ENCODE measurements at regions not wholly inside any gene's neighbourhood (a gene's known extent, or its start where the extent isn't known, plus 50 kb on each side); places are given as distances from the start of the nearest gene placed in this dataset.

GRCh38 chr9:81393985-81394811 is 295.1 kb downstream of the TLE1 start:
- Histone ChIP-seq H3K4me2 (ENCODE audit: control insufficient read depth, insufficient read depth) (no peak overlapping the region), H3K4me3 (no peak overlapping the region), H3K9ac (ENCODE audit: control insufficient read depth, insufficient read depth, low read length) (no peak overlapping the region), H3K27me3 (replicated peaks in 1 of 2; ENCODE audit: control insufficient read depth in 2 of 2, insufficient read depth in 2 of 2, low read length in 1 of 2) (no peaks in the 10 kb centered on the region), H3K9me3 (replicated peaks; ENCODE audit: control insufficient read depth, insufficient read depth, low read length) (no peaks in the 10 kb centered on the region), H3K79me2 (ENCODE audit: control insufficient read depth, insufficient read depth, low read length) (no peaks in the 10 kb centered on the region), H3K27ac (ENCODE audit: control insufficient read depth, insufficient read depth) (no peak overlapping the region), H2AFZ (ENCODE audit: control insufficient read depth, low read depth, low read length) (no peak overlapping the region), H3K4me1 (ENCODE audit: control insufficient read depth, insufficient read depth, low read length) (no peaks in the 10 kb centered on the region), H3K36me3 (ENCODE audit: control insufficient read depth in 2 of 2, insufficient read depth in 2 of 2, low read length in 1 of 2) (no peaks in the 10 kb centered on the region), H4K20me1 (ENCODE audit: control insufficient read depth, insufficient read depth) (no peaks in the 10 kb centered on the region)
- FAIRE-seq = no peak
- TF ChIP-seq SIX5 (IDR thresholded peaks at IDR 0.05; ENCODE audit: low read depth, low read length, severe bottlenecking) = no peak
- TF ChIP-seq CBFB (IDR thresholded peaks at IDR 0.05; ENCODE audit: low read depth) = no peak
- TF ChIP-seq TBL1XR1 (IDR thresholded peaks at IDR 0.05; ENCODE audit: low read depth, low read length) = no peak
- no peak for TF ChIP-seq ATF3 (IDR thresholded peaks at IDR 0.05; ENCODE audit: borderline replicate concordance, extremely low read depth, low read depth, low read length)
- TF ChIP-seq EGR1 (IDR thresholded peaks at IDR 0.05; ENCODE audit: borderline replicate concordance in 1 of 2, low read depth in 2 of 2, low read length in 2 of 2) = no peak
- no peak for TF ChIP-seq ZNF622 (IDR thresholded peaks at IDR 0.05)
- no peak for TF ChIP-seq RCOR1 (conservative IDR thresholded peaks at IDR 0.05; ENCODE audit: low read depth, low read length)
- TF ChIP-seq MEF2A (IDR thresholded peaks at IDR 0.05; ENCODE audit: insufficient read depth, low read depth, low read length) = no peak
- TF ChIP-seq RAD21 (IDR thresholded peaks at IDR 0.05; ENCODE audit: insufficient read depth, low read depth, low read length) = no peak
- TF ChIP-seq BRCA1 (IDR thresholded peaks at IDR 0.05; ENCODE audit: low read depth, low read length) = no peak
- no peak for TF ChIP-seq MYC (IDR thresholded peaks at IDR 0.05; ENCODE audit: insufficient read depth, insufficient read length, insufficient replicate concordance, low read length, severe bottlenecking)
- no peak for TF ChIP-seq ZNF217 (IDR thresholded peaks at IDR 0.05)
- no peak for TF ChIP-seq KAT2A (conservative IDR thresholded peaks at IDR 0.05; ENCODE audit: control insufficient read depth, low read depth, low read length)
- TF ChIP-seq CREM (IDR thresholded peaks at IDR 0.05; ENCODE audit: low read depth) = no peak
- no peak for TF ChIP-seq SUZ12 (IDR thresholded peaks at IDR 0.05; ENCODE audit: unreplicated experiment)
- POLR2A ChIA-PET = no interaction called here
- in situ Hi-C loops (cut with MboI) = no loop called here
- no peak for ATAC-seq
- RAD21 ChIA-PET (ENCODE audit: unreplicated experiment) = no interaction called here
- CTCF ChIA-PET = no interaction called here
- no peak for DNase-seq (ENCODE audit: low read depth, low spot score)
- 40% methylated on average over 6 of the region's 6 CpGs for WGBS (ENCODE audit: insufficient coverage, insufficient replicate concordance, low lambda C conversion rate, missing lambda C conversion rate)
- SMC1A ChIA-PET (ENCODE audit: uncharacterized antibody, unreplicated experiment) = no interaction called here
- no TSS peak for BruUV-seq (replicated peaks)
- intact Hi-C loops (cut with micrococcal nuclease; ENCODE audit: unreplicated experiment) = no loop called here

All from GM12878 (cell line).